WTC11 (cell line): ENCODE measurements at regions not wholly inside any gene's neighbourhood (a gene's known extent, or its start where the extent isn't known, plus 50 kb on each side); places are given as distances from the start of the nearest gene placed in this dataset.

Source experiments
- CBFB ChIP-seq: sonication (generic); formaldehyde crosslinking; IDR thresholded peaks from 2 replicates; pipeline ENCODE4 v1.8.1; 2022; ENCODE audit warnings: mild to moderate bottlenecking, low read depth, missing genetic modification reagents
- FOXJ3 ChIP-seq: sonication (generic); formaldehyde crosslinking; IDR thresholded peaks from 2 replicates; pipeline ENCODE4 v1.9.0; 2021; ENCODE audit warnings: missing genetic modification reagents, mild to moderate bottlenecking, borderline replicate concordance
- HMGXB4 ChIP-seq: sonication (generic); formaldehyde crosslinking; IDR thresholded peaks from 2 replicates; pipeline ENCODE4 v1.8.1; 2023; ENCODE audit warnings: mild to moderate bottlenecking, moderate library complexity, missing genetic modification reagents
- JUN ChIP-seq: sonication (generic); formaldehyde crosslinking; IDR thresholded peaks from 2 replicates; pipeline ENCODE4 v1.8.0; 2023; ENCODE audit warnings: mild to moderate bottlenecking, missing genetic modification reagents
- MAX ChIP-seq: sonication (generic); formaldehyde crosslinking; IDR thresholded peaks from 2 replicates; pipeline ENCODE4 v1.8.0; 2022; ENCODE audit warnings: mild to moderate bottlenecking, missing genetic modification reagents
- NFE2L1 ChIP-seq: sonication (generic); formaldehyde crosslinking; IDR thresholded peaks from 2 replicates; pipeline ENCODE4 v1.8.1; 2023; ENCODE audit warnings: missing genetic modification reagents
- NFYB ChIP-seq: sonication (generic); formaldehyde crosslinking; conservative IDR thresholded peaks from 2 replicates; pipeline ENCODE4 v1.8.0; 2022; ENCODE audit warnings: low read depth, missing genetic modification reagents
- SMAD3 ChIP-seq: sonication (generic); formaldehyde crosslinking; IDR thresholded peaks from 2 replicates; pipeline ENCODE4 v1.8.0; 2022; ENCODE audit warnings: missing genetic modification reagents, mild to moderate bottlenecking, borderline replicate concordance
- ZNF121 ChIP-seq: sonication (generic); formaldehyde crosslinking; IDR thresholded peaks from 2 replicates; pipeline ENCODE4 v1.8.0; 2023; ENCODE audit warnings: missing genetic modification reagents
- ZNF671 ChIP-seq: fragments of 250-450 bp; sonication (Bioruptor Pico); IDR thresholded peaks from 2 replicates; pipeline ENCODE4 v1.8.0; 2021; ENCODE audit warnings: mild to moderate bottlenecking
- TF ChIP-seq, protein P1 (sequence below): fragments of 200-600 bp; IDR thresholded peaks from 2 replicates; pipeline ENCODE4 v1.8.0; 2022; ENCODE audit warnings: antibody characterized with exemption
- TF ChIP-seq, protein P2 (sequence below): sonication (generic); formaldehyde crosslinking; conservative IDR thresholded peaks from 2 replicates; pipeline ENCODE4 v1.8.1; 2022; ENCODE audit warnings: mild to moderate bottlenecking, missing genetic modification reagents
- TF ChIP-seq, protein P3 (sequence below): sonication (generic); formaldehyde crosslinking; IDR thresholded peaks from 2 replicates; pipeline ENCODE4 v1.8.0; 2022; ENCODE audit warnings: mild to moderate bottlenecking, missing genetic modification reagents
- TF ChIP-seq, protein P4 (sequence below): sonication (generic); formaldehyde crosslinking; IDR thresholded peaks from 2 replicates; pipeline ENCODE4 v1.8.0; 2022; ENCODE audit warnings: mild to moderate bottlenecking, missing genetic modification reagents

DNA sequence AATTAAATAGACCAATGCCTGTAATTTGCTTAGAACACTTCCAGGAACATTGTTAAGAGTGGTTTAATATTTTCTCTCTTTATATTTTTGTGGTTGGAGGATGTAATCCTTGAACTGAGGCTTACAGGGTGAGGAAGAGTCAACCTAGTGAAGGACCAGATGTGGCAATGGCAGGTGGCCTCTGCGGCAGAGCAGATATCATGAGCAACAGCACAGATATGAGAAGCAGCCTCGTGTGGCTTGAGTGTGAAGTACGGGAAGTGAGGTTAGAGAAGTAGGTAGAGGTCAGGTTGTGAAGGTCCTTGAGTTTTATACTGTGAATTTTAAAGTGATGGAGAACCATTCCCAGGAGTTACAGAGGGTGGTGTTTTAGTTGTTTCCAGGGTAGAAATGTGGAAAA lies 417.6 kb upstream of the SUCLG2 start:
- TF ChIP-seq ZNF121 (CRISPR knock-in tag), result no peak
- TF ChIP-seq, protein P1, sequence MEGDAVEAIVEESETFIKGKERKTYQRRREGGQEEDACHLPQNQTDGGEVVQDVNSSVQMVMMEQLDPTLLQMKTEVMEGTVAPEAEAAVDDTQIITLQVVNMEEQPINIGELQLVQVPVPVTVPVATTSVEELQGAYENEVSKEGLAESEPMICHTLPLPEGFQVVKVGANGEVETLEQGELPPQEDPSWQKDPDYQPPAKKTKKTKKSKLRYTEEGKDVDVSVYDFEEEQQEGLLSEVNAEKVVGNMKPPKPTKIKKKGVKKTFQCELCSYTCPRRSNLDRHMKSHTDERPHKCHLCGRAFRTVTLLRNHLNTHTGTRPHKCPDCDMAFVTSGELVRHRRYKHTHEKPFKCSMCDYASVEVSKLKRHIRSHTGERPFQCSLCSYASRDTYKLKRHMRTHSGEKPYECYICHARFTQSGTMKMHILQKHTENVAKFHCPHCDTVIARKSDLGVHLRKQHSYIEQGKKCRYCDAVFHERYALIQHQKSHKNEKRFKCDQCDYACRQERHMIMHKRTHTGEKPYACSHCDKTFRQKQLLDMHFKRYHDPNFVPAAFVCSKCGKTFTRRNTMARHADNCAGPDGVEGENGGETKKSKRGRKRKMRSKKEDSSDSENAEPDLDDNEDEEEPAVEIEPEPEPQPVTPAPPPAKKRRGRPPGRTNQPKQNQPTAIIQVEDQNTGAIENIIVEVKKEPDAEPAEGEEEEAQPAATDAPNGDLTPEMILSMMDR, result no peak
- no peak for TF ChIP-seq NFYB (CRISPR knock-in tag)
- TF ChIP-seq ZNF671 (CRISPR knock-in tag), result no peak
- TF ChIP-seq CBFB, result no peak
- TF ChIP-seq SMAD3 (CRISPR knock-in tag), result no peak
- TF ChIP-seq FOXJ3 (CRISPR knock-in tag), result no peak
- no peak for TF ChIP-seq JUN
- no peak for TF ChIP-seq NFE2L1 (CRISPR knock-in tag)
- TF ChIP-seq, protein P2, sequence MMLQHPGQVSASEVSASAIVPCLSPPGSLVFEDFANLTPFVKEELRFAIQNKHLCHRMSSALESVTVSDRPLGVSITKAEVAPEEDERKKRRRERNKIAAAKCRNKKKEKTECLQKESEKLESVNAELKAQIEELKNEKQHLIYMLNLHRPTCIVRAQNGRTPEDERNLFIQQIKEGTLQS (CRISPR knock-in tag), result no peak
- TF ChIP-seq, protein P3, sequence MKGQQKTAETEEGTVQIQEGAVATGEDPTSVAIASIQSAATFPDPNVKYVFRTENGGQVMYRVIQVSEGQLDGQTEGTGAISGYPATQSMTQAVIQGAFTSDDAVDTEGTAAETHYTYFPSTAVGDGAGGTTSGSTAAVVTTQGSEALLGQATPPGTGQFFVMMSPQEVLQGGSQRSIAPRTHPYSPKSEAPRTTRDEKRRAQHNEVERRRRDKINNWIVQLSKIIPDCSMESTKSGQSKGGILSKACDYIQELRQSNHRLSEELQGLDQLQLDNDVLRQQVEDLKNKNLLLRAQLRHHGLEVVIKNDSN (CRISPR knock-in tag), result no peak
- TF ChIP-seq, protein P4, sequence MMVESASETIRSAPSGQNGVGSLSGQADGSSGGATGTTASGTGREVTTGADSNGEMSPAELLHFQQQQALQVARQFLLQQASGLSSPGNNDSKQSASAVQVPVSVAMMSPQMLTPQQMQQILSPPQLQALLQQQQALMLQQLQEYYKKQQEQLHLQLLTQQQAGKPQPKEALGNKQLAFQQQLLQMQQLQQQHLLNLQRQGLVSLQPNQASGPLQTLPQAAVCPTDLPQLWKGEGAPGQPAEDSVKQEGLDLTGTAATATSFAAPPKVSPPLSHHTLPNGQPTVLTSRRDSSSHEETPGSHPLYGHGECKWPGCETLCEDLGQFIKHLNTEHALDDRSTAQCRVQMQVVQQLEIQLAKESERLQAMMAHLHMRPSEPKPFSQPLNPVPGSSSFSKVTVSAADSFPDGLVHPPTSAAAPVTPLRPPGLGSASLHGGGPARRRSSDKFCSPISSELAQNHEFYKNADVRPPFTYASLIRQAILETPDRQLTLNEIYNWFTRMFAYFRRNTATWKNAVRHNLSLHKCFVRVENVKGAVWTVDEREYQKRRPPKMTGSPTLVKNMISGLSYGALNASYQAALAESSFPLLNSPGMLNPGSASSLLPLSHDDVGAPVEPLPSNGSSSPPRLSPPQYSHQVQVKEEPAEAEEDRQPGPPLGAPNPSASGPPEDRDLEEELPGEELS, result no peak
- no peak for TF ChIP-seq MAX (CRISPR knock-in tag)
- TF ChIP-seq HMGXB4, result no peak
